ENCODE measurements at regions not wholly inside any gene's neighbourhood (a gene's known extent, or its start where the extent isn't known, plus 50 kb on each side); places are given as distances from the start of the nearest gene placed in this dataset.

- DNase-seq: no peak
- no peak for ATAC-seq
- intact Hi-C loops (cut with DNase I): no loop called here
- no peaks in the 10 kb centered on the region for H3K9me3 ChIP-seq
- H3K27me3 ChIP-seq (ENCODE audit: low read depth): peaks cover 4% of the 10 kb centered on the region
- no peak for TF ChIP-seq CTCF (IDR thresholded peaks at IDR 0.05)
- no peak overlapping the region for H3K4me3 ChIP-seq
- no peaks in the 10 kb centered on the region for H3K4me1 ChIP-seq
- no peak overlapping the region for H3K27ac ChIP-seq
- H3K36me3 ChIP-seq: no peaks in the 10 kb centered on the region
These were observed 109.7 kb upstream of the VASH1 start for GRCh38 chr14:76651410-76652055.

GRCh38 chr14:76653875-76654572, 107.2 kb upstream of the VASH1 start:
- H3K9me3 ChIP-seq: peaks cover 12% of the 10 kb centered on the region
- ATAC-seq (no peak), DNase-seq (no peak)
- no peaks in the 10 kb centered on the region for H3K36me3 ChIP-seq
- H3K4me3 ChIP-seq: no peak overlapping the region
- H3K4me1 ChIP-seq: no peaks in the 10 kb centered on the region
- no peak for TF ChIP-seq CTCF (IDR thresholded peaks at IDR 0.05)
- peaks cover 4% of the 10 kb centered on the region for H3K27me3 ChIP-seq (ENCODE audit: low read depth)
- intact Hi-C loops (cut with DNase I): no loop called here
- H3K27ac ChIP-seq: no peak overlapping the region

- peak in 1 of 2 donors; percentile 25 for ATAC-seq
- no peaks in the 10 kb centered on the region for H3K4me1 ChIP-seq
- DNase-seq: no peak
- H3K27me3 ChIP-seq (ENCODE audit: low read depth): peaks cover 4% of the 10 kb centered on the region
- no peaks in the 10 kb centered on the region for H3K36me3 ChIP-seq
- H3K27ac ChIP-seq: no peak overlapping the region
- H3K9me3 ChIP-seq: peaks cover 14% of the 10 kb centered on the region
- no peak overlapping the region for H3K4me3 ChIP-seq
- intact Hi-C loops (cut with DNase I): no loop called here
- no peak for TF ChIP-seq CTCF (IDR thresholded peaks at IDR 0.05)
These were observed 106.6 kb upstream of the VASH1 start for GRCh38 chr14:76654573-76655108.

GRCh38 chr14:76655331-76655730, 105.9 kb upstream of the VASH1 start:
- Histone ChIP-seq H3K4me3 (no peak overlapping the region), H3K27me3 (ENCODE audit: low read depth) (peaks cover 7% of the 10 kb centered on the region), H3K4me1 (no peaks in the 10 kb centered on the region), H3K27ac (no peak overlapping the region), H3K36me3 (no peaks in the 10 kb centered on the region), H3K9me3 (peaks cover 14% of the 10 kb centered on the region)
- TF ChIP-seq CTCF (IDR thresholded peaks at IDR 0.05): no peak
- DNase-seq (no peak), ATAC-seq (no peak)
- intact Hi-C loops (cut with DNase I): no loop called here

GRCh38 chr14:76656592-76656991, 104.7 kb upstream of the VASH1 start:
- intact Hi-C loops (cut with DNase I): no loop called here
- no peak for ATAC-seq

More at GRCh38 chr14:76656592-76656991, 104.7 kb upstream of the VASH1 start:
- H3K4me1 ChIP-seq: no peaks in the 10 kb centered on the region
- peaks cover 7% of the 10 kb centered on the region for H3K27me3 ChIP-seq (ENCODE audit: low read depth)
- H3K4me3 ChIP-seq: no peak overlapping the region
- peaks cover 14% of the 10 kb centered on the region for H3K9me3 ChIP-seq
- no peak for DNase-seq
- no peak overlapping the region for H3K27ac ChIP-seq
- no peaks in the 10 kb centered on the region for H3K36me3 ChIP-seq
- no peak for TF ChIP-seq CTCF (IDR thresholded peaks at IDR 0.05)
